Effector memory CD8-positive, alpha-beta T cell (primary cell): ENCODE measurements at regions not wholly inside any gene's neighbourhood (a gene's known extent, or its start where the extent isn't known, plus 50 kb on each side); places are given as distances from the start of the nearest gene placed in this dataset.

Experiments
- ATAC-seq: fragments of 150-1000 bp; cut with Tn5 transposase; replicated peaks from 2 replicates; pipeline ENCODE4 v1.10.0; 2021; ENCODE audit warnings: mild to moderate bottlenecking, moderate library complexity
- DNase-seq, 3 experiments: peaks; one replicate each; pipeline ENCODE4 v3.0.0; 2021
- H3K27ac Mint-ChIP-seq, 2 donors: one replicate each; pipeline ENCODE4 v1.8.0; 2022; ENCODE audit warnings: mild to moderate bottlenecking in 2 of 2, mixed read lengths in 2 of 2, moderate library complexity in 2 of 2
- H3K27me3 Mint-ChIP-seq, 2 donors: one replicate each; pipeline ENCODE4 v1.8.0; 2022; ENCODE audit warnings: mixed read lengths in 2 of 2
- H3K36me3 Mint-ChIP-seq: one replicate; pipeline ENCODE4 v1.8.0; 2022; ENCODE audit warnings: mild to moderate bottlenecking, moderate library complexity, mixed read lengths; ENCODE audit not compliant: insufficient read depth
- H3K4me1 Mint-ChIP-seq, 2 donors: one replicate each; pipeline ENCODE4 v1.8.0; 2022; ENCODE audit warnings: low read depth in 2 of 2, mixed read lengths in 2 of 2
- H3K4me3 Mint-ChIP-seq, 2 donors: one replicate each; pipeline ENCODE4 v1.8.0; 2022; ENCODE audit warnings: mild to moderate bottlenecking in 2 of 2, mixed read lengths in 2 of 2, moderate library complexity in 2 of 2
- H3K9me3 Mint-ChIP-seq, 2 donors: one replicate each; pipeline ENCODE4 v1.8.0; 2022; ENCODE audit warnings: mixed read lengths in 2 of 2

DNA sequence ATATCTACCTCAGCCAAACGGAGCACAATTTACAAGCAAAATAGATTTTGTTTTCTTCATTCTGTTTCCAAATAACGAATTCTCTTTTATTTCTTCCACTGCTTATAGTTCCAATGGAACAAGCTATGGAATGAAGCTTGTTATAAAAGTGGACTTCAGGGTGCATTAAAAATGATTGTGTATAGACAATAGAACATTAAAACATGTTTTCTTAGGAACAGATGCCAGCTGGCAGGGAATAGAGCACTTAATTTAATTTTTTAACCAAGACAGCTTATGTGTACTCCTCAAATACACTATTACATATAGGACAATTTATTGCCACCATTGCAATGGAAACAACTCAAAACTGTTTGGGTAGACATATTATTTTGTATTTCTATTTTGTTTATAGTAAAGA lies 860.1 kb upstream of the TYRP1 start:
- no peaks in the 10 kb centered on the region for H3K27me3 Mint-ChIP-seq
- DNase-seq (no peak), ATAC-seq (no peak)
- H3K9me3 Mint-ChIP-seq: peaks cover 8 to 11% of the 10 kb centered on the region in 2 donors
- H3K27ac Mint-ChIP-seq: no peak overlapping the region
- no peaks in the 10 kb centered on the region for H3K4me1 Mint-ChIP-seq
- no peak overlapping the region for H3K4me3 Mint-ChIP-seq
- no peaks in the 10 kb centered on the region for H3K36me3 Mint-ChIP-seq

DNA sequence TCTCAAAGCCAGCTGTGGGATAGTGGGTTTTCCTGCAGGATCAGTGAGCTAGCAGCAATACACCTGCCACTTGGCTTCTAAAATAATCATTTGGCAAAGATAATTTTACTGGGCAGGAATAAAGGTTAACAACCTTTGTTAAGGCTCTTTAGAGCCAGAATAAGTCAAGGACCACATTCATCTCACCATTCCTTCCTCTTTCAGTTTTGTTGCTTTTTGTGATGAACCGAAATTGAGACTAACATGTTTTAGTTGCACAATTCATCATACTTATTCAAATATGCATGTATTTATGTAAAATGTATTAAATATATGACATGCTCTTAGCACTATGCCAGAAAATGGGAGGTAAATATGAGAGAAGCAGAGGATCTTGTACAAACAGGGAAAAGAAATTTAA lies 824.4 kb upstream of the TYRP1 start:
- H3K4me3 Mint-ChIP-seq: no peak overlapping the region
- DNase-seq (no peak), ATAC-seq (no peak)
- H3K9me3 Mint-ChIP-seq: peaks cover 0 to 2% of the 10 kb centered on the region in 2 donors
- no peaks in the 10 kb centered on the region for H3K36me3 Mint-ChIP-seq
- no peaks in the 10 kb centered on the region for H3K4me1 Mint-ChIP-seq
- H3K27me3 Mint-ChIP-seq: no peaks in the 10 kb centered on the region
- H3K27ac Mint-ChIP-seq: no peak overlapping the region

DNA sequence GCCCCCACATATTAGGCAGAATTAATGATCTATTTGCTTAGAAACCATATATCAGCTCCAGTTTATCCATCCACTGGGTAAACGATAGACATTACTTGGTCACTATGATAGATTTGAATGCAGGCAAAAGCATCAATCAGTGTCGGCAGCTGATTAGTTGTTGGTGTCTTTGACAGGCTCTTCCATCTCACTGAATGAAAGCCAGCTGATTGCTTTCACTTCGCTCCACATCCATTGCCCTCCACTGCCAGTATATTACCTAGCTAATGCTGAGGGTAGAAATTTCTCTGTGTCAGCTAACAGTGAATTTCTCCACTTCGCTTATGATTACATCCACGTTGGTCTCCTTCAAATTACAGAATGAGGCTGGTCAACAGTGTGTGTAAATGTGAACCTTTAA lies 821.3 kb upstream of the TYRP1 start:
- H3K27me3 Mint-ChIP-seq: no peaks in the 10 kb centered on the region
- no peak for DNase-seq
- H3K27ac Mint-ChIP-seq: no peak overlapping the region
- H3K9me3 Mint-ChIP-seq: peaks cover 0 to 2% of the 10 kb centered on the region in 2 donors
- no peak for ATAC-seq
- H3K4me3 Mint-ChIP-seq: no peak overlapping the region
- no peaks in the 10 kb centered on the region for H3K4me1 Mint-ChIP-seq
- H3K36me3 Mint-ChIP-seq: no peaks in the 10 kb centered on the region

DNA sequence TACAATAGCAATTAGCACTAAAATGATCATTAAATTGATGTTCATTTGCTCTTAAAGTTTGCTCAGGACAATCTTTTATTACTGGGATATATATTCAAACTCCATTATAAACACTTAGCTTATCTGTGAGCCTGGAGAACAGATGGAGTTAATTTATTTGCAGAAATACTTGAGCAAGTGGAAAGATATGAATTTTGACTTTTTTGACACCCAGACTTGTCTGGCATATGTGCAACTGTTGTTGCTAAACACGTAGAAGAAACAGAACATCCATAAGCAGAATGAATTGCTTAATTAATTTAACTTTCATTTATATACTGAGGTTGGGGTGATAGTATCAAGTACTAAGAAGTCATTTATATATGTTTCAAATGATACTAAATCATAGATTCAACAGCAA lies 820.7 kb upstream of the TYRP1 start:
- H3K9me3 Mint-ChIP-seq: peaks cover 0 to 2% of the 10 kb centered on the region in 2 donors
- H3K4me3 Mint-ChIP-seq: no peak overlapping the region
- no peaks in the 10 kb centered on the region for H3K27me3 Mint-ChIP-seq
- H3K36me3 Mint-ChIP-seq: no peaks in the 10 kb centered on the region
- DNase-seq: no peak
- no peaks in the 10 kb centered on the region for H3K4me1 Mint-ChIP-seq
- H3K27ac Mint-ChIP-seq: no peak overlapping the region
- no peak for ATAC-seq

DNA sequence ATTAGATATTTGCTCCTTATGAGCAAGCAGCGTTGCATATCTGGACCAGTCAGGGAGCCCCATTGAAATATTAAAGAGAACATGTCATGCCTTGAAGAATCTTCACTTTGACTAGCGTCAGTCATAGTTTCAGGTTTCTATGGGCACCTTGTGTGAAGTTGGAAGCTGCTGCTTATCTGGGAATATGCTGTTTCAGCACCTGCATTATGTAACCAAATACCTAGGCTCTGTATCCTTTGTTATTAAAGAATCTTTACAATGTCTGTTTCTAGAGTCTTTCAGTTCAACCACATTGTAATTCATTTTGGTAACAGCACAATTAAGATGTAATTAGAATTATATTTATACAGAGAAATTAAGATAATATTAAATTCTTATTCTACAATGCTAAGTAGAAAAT lies 818.8 kb upstream of the TYRP1 start:
- ATAC-seq (no peak), DNase-seq (no peak)
- no peaks in the 10 kb centered on the region for H3K27me3 Mint-ChIP-seq
- H3K9me3 Mint-ChIP-seq: no peaks in the 10 kb centered on the region
- no peaks in the 10 kb centered on the region for H3K36me3 Mint-ChIP-seq
- H3K4me3 Mint-ChIP-seq: no peak overlapping the region
- no peak overlapping the region for H3K27ac Mint-ChIP-seq
- H3K4me1 Mint-ChIP-seq: no peaks in the 10 kb centered on the region

DNA sequence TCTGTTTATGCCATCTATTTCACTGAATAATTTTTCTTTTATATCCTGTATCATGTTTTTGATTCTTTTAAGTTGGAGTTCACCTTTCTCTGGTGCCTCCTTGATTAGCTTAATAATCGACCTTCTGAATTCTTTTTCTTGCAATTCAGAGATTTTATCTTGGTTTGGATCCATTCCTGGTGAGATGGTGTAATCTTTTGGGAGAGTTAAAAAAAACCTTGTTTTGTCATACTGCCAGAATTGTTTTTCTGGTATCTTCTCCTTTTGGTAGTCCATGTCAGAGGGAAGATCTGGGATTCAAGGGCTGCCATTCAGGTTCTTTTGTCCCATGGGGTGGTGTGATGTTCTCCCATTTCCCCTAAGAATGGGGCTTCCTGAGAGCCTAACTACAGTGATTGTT lies 800.8 kb upstream of the TYRP1 start:
- no peak overlapping the region for H3K27ac Mint-ChIP-seq
- no peaks in the 10 kb centered on the region for H3K4me1 Mint-ChIP-seq
- no peaks in the 10 kb centered on the region for H3K27me3 Mint-ChIP-seq
- ATAC-seq: no peak
- no peaks in the 10 kb centered on the region for H3K36me3 Mint-ChIP-seq
- H3K9me3 Mint-ChIP-seq: peaks cover 13 to 36% of the 10 kb centered on the region in 2 donors
- no peak for DNase-seq
- no peak overlapping the region for H3K4me3 Mint-ChIP-seq

DNA sequence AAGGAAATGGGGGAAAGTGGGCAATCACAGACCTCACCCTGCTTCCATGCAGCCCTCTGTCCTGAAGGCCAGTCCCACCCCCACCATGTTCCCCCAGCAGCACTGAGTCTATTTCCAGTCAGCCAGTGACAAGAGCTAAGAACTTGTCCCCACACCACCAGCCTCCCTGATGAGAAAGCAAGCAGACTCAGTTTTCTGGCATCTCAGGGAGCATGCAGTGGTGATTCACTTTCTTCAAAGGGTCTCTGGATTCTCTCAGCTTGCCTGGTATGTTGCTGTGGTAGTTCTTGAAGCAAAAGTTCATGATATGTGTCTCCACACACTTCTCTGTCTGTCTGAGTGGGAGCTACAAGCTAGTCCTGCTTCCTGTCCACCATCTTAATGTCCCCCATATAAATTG lies 799.9 kb upstream of the TYRP1 start:
- Mint-ChIP-seq H3K36me3 (no peaks in the 10 kb centered on the region), H3K4me1 (no peaks in the 10 kb centered on the region), H3K27ac (no peak overlapping the region), H3K9me3 (peaks cover 15 to 36% of the 10 kb centered on the region in 2 donors), H3K27me3 (no peaks in the 10 kb centered on the region), H3K4me3 (no peak overlapping the region)
- DNase-seq: no peak
- ATAC-seq: no peak

DNA sequence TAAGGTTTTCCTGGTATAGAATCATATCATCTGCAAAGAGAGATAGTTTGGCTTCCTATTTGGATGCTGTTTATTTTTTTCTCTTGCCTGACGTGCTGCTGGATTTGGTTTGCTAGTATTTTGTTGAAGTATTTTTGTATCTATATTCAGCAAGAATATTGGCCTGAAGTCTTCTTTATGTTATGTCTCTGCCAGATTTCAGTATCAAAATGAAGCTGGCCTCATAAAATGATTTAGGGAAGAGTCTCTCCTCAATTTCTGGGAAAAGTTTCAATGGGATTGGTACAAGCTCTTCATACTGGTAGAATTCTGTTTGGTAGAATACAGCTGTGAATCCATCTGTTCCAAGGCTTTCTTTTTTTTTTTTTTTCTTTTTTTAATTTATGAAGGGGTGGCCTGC lies 799.0 kb upstream of the TYRP1 start:
- H3K4me1 Mint-ChIP-seq: no peaks in the 10 kb centered on the region
- H3K36me3 Mint-ChIP-seq: no peaks in the 10 kb centered on the region
- H3K27ac Mint-ChIP-seq: no peak overlapping the region
- no peak overlapping the region for H3K4me3 Mint-ChIP-seq
- H3K9me3 Mint-ChIP-seq: peaks cover 15 to 36% of the 10 kb centered on the region in 2 donors
- no peaks in the 10 kb centered on the region for H3K27me3 Mint-ChIP-seq
- ATAC-seq: no peak
- DNase-seq: no peak

DNA sequence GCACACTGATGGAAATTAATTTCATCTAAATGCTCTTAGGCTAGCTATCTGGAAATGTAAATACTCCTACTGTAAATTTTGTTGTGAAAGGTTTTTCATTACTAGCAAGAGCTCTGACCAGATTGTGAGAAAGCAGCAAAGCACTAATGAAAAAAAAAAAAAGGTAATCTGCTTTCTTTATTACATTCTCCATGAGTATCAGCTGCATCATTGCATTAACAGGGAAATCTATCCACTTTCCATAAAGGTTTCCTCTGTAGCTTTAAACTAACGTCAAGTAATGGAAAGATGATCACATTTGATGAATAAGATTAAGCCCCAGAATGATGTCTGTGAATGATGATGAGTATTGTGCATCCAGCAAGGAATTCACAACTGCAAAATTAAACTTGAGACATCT lies 790.6 kb upstream of the TYRP1 start:
- peaks cover 5 to 8% of the 10 kb centered on the region in 2 donors for H3K9me3 Mint-ChIP-seq
- no peaks in the 10 kb centered on the region for H3K36me3 Mint-ChIP-seq
- ATAC-seq (no peak), DNase-seq (no peak)
- no peaks in the 10 kb centered on the region for H3K4me1 Mint-ChIP-seq
- no peaks in the 10 kb centered on the region for H3K27me3 Mint-ChIP-seq
- H3K4me3 Mint-ChIP-seq: no peak overlapping the region
- H3K27ac Mint-ChIP-seq: no peak overlapping the region

DNA sequence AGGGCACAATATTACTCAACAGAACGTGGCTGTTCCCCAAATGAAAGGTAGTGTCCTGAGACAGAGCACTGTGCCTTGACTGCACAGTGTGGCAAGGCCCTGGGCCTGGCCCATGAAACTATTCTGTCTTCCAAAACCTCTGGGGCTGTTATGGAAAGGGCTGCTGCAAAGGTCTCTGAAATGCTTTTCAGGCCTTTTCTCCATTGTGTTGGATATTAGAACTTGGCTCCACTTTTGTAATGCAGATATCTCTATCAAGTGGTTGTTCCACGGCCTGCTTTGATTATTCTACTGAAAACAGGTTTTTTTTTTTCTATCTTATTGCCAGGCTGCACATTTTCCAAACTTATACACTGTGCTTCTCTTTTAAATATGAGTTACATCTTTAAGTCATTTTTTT lies 777.5 kb upstream of the TYRP1 start:
- no peaks in the 10 kb centered on the region for H3K36me3 Mint-ChIP-seq
- H3K27ac Mint-ChIP-seq: no peak overlapping the region
- DNase-seq (no peak), ATAC-seq (no peak)
- H3K9me3 Mint-ChIP-seq: peaks cover 10 to 27% of the 10 kb centered on the region in 2 donors
- H3K4me1 Mint-ChIP-seq: no peaks in the 10 kb centered on the region
- H3K27me3 Mint-ChIP-seq: no peaks in the 10 kb centered on the region
- no peak overlapping the region for H3K4me3 Mint-ChIP-seq

DNA sequence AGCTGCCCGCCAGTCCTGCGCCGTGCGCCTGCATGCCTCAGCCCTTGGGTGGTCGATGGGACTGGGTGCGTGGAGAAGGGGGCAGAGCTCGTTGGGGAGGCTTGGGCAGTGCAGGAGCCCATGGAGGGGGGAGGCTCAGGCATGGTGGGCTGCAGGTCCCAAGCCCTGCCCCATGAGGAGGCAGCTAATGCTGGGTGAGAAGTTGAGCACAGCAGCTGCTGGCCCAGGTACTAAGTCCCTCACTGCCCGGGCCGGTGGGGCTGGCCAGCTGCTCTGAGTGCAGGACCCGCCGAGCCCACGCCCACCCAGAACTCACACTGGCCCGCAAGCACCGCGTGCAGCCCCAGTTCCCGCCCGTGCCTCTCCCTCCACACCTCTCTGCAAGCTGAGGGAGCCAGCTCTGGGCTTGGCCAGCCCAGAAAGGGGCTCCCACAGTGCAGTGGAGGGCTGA lies 764.3 kb upstream of the TYRP1 start:
- Mint-ChIP-seq H3K27me3 (no peaks in the 10 kb centered on the region), H3K4me3 (no peak overlapping the region), H3K9me3 (no peaks in the 10 kb centered on the region), H3K36me3 (peaks cover 3% of the 10 kb centered on the region), H3K4me1 (no peaks in the 10 kb centered on the region), H3K27ac (no peak overlapping the region)
- no peak for DNase-seq
- no peak for ATAC-seq

DNA sequence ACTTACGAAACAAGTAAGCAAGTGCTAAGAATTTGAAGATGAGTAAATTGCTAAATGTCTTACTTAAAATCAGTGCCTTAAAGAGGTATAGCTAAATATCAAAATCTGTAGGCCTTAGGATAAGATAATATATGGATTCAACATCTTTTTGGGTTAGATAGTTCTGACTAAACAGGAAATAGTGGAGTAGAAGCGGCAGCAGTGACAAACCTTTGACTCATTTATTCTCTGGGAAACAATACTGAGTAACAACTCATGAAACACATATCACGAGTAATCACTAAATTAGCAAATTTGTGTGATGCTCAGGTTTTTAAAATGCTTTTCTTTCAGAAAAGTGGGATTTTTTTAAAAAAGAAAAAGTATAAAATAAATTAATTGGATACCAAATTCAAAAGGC lies 762.1 kb upstream of the TYRP1 start:
- peaks cover 3% of the 10 kb centered on the region for H3K36me3 Mint-ChIP-seq
- H3K4me3 Mint-ChIP-seq: no peak overlapping the region
- H3K9me3 Mint-ChIP-seq: no peaks in the 10 kb centered on the region
- H3K4me1 Mint-ChIP-seq: no peaks in the 10 kb centered on the region
- no peak overlapping the region for H3K27ac Mint-ChIP-seq
- H3K27me3 Mint-ChIP-seq: no peaks in the 10 kb centered on the region
- ATAC-seq (no peak), DNase-seq (no peak)

DNA sequence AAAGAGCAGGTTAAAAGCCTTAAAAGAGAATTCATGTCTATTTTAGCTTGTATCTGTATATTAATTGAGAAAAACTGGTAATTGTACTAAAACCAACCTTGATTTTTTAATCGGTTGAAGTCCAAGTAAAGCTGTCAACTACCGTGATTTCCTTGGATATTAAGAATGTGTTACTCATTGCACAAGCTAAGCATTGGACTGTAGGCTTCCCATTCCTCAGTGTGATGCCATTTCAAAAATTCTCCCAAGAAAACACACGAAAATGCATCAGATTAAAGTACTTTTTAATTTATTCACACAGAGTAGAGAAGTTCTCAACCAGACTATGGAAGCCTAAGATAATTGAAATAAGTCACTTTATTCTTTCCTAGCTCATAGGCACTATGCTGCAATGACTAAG lies 761.4 kb upstream of the TYRP1 start:
- H3K27me3 Mint-ChIP-seq: no peaks in the 10 kb centered on the region
- no peaks in the 10 kb centered on the region for H3K4me1 Mint-ChIP-seq
- peaks cover 3% of the 10 kb centered on the region for H3K36me3 Mint-ChIP-seq
- peaks cover 0 to 2% of the 10 kb centered on the region in 2 donors for H3K9me3 Mint-ChIP-seq
- no peak overlapping the region for H3K4me3 Mint-ChIP-seq
- ATAC-seq (no peak), DNase-seq (no peak)
- no peak overlapping the region for H3K27ac Mint-ChIP-seq

DNA sequence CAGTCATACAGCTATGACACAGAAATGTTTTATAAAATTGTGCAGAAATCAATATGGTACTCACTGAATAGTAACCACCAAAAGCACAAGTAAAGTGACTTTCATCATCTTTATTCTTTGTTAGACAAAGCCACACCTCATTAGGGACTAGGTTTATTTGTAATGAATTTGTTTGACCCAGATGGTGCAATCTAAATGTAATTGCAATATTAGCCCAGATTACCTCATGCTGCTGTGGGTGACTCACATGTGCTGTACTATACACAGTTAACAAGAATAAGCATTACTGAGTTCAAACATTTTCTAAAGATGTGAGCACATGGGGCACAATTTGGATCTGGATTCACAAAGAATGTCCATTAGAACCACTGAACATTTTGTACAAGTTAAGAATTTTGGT lies 759.3 kb upstream of the TYRP1 start:
- Mint-ChIP-seq H3K4me3 (no peak overlapping the region), H3K27me3 (no peaks in the 10 kb centered on the region), H3K36me3 (no peaks in the 10 kb centered on the region), H3K9me3 (peaks cover 0 to 2% of the 10 kb centered on the region in 2 donors), H3K4me1 (no peaks in the 10 kb centered on the region), H3K27ac (no peak overlapping the region)
- no peak for ATAC-seq
- DNase-seq: no peak

DNA sequence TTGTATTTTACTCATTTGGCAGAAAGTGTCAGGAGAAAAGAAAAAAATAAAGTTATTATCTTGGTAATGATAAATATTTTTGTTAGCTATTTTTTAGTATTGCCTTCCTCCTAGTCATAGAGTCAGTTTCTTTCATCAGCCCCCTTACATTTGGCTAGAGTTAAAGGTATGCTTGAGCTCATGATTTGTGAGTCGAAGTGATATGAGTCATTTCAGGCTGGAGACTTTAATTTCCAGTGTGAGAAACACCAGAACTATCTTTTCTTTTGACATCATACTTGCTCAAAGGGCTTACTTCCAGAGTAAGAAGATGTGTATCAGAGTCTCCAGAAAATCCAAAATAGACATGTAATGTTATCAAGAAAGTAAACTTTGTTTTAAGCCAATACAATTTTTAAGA lies 746.7 kb upstream of the TYRP1 start:
- no peak overlapping the region for H3K27ac Mint-ChIP-seq
- no peaks in the 10 kb centered on the region for H3K27me3 Mint-ChIP-seq
- H3K4me3 Mint-ChIP-seq: no peak overlapping the region
- no peaks in the 10 kb centered on the region for H3K36me3 Mint-ChIP-seq
- no peak for DNase-seq
- no peaks in the 10 kb centered on the region for H3K4me1 Mint-ChIP-seq
- H3K9me3 Mint-ChIP-seq: peaks cover 11 to 19% of the 10 kb centered on the region in 2 donors
- ATAC-seq: no peak
